SK-N-SH (cell line): ENCODE measurements at regions not wholly inside any gene's neighbourhood (a gene's known extent, or its start where the extent isn't known, plus 50 kb on each side); places are given as distances from the start of the nearest gene placed in this dataset.

Source experiments
- CTCF ChIA-PET: fragments of 300-600, 350-600 bp; formaldehyde crosslinking; extraction: SDS; loops from one replicate; lab custom pipeline; 2021; lab: Yijun Ruan, JAX
- POLR2A ChIA-PET: fragments of 350-600 bp; sonication (Branson Sonifier 250); formaldehyde crosslinking; extraction: SDS; loops from one replicate; lab custom pipeline; 2020; ENCODE audit warnings: antibody characterized with exemption, inconsistent platforms; lab: Yijun Ruan, JAX
- DNase-seq: peaks from one replicate; pipeline ENCODE4 v3.0.0; 2012
- H2AFZ ChIP-seq: fragments of 200-600 bp; sonication (generic); 2 replicates; pipeline ENCODE4 v1.8.1; 2016; ENCODE audit warnings: antibody characterized with exemption, mild to moderate bottlenecking, low read depth
- H3F3A ChIP-seq: fragments of 200-600 bp; sonication (generic); replicated peaks from 2 replicates; pipeline ENCODE3; 2016; ENCODE audit warnings: antibody characterized with exemption, mild to moderate bottlenecking; ENCODE audit not compliant: insufficient read depth
- H3K27ac ChIP-seq, 2 experiments: fragments of 200-500 bp in 1 of 2; fragments of 200-600 bp in 1 of 2; sonication (Bioruptor generic) in 1 of 2; sonication (generic), shearing (Covaris generic) in 1 of 2; 2 replicates each; pipeline versions ENCODE4 v1.5.1 to v1.6.1; 2014 to 2016; ENCODE audit warnings: low read depth in 2 of 2, inconsistent platforms in 1 of 2, low read length in 1 of 2, mild to moderate bottlenecking in 1 of 2, mixed read lengths in 1 of 2
- H3K27me3 ChIP-seq: fragments of 200-600 bp; sonication (generic), shearing (Covaris generic); 2 replicates; pipeline ENCODE4 v1.6.1; 2016; ENCODE audit warnings: mixed run types; ENCODE audit not compliant: insufficient read depth
- H3K36me3 ChIP-seq, 2 experiments: fragments of 200-500 bp in 1 of 2; fragments of 200-600 bp in 1 of 2; sonication (Bioruptor generic) in 1 of 2; sonication (generic) in 1 of 2; replicated peaks in 1 of 2; 2 replicates each; pipeline versions ENCODE3 to v1.5.1; 2014 to 2016; ENCODE audit warnings: low read length in 1 of 2, mild to moderate bottlenecking in 1 of 2; ENCODE audit not compliant: insufficient read depth in 2 of 2, control insufficient read depth in 1 of 2
- H3K4me1 ChIP-seq, 2 experiments: fragments of 200-500 bp in 1 of 2; fragments of 200-600 bp in 1 of 2; sonication (Bioruptor generic) in 1 of 2; sonication (generic), shearing (Covaris generic) in 1 of 2; 2 replicates each; pipeline versions ENCODE4 v1.5.1 to v1.6.1; 2014 to 2016; ENCODE audit warnings: low read depth in 1 of 2, low read length in 1 of 2, mixed run types in 1 of 2; ENCODE audit not compliant: insufficient read depth in 2 of 2, control insufficient read depth in 1 of 2
- H3K4me2 ChIP-seq: fragments of 200-600 bp; sonication (generic), shearing (Covaris generic); 2 replicates; pipeline ENCODE4 v1.6.1; 2017; ENCODE audit warnings: mixed run types
- H3K4me3 ChIP-seq, 2 experiments: fragments of 200-500 bp in 1 of 2; fragments of 200-600 bp in 1 of 2; sonication (Bioruptor generic) in 1 of 2; sonication (generic), shearing (Covaris generic) in 1 of 2; 2 replicates each; pipeline versions ENCODE4 v1.5.1 to v1.8.1; 2014 to 2016; ENCODE audit warnings: low read depth in 2 of 2, inconsistent platforms in 1 of 2, low read length in 1 of 2, mild to moderate bottlenecking in 1 of 2, mixed read lengths in 1 of 2, moderate library complexity in 1 of 2
- H3K79me2 ChIP-seq: fragments of 200-600 bp; sonication (generic); 2 replicates; pipeline ENCODE4 v1.8.1; 2017; ENCODE audit warnings: mild to moderate bottlenecking; ENCODE audit not compliant: insufficient read depth
- H3K9ac ChIP-seq: fragments of 200-600 bp; sonication (generic); 2 replicates; pipeline ENCODE4 v1.6.1; 2017; ENCODE audit warnings: mixed run types
- H3K9me2 ChIP-seq: fragments of 200-600 bp; sonication (generic); 2 replicates; pipeline ENCODE4 v1.6.1; 2017; ENCODE audit warnings: mixed run types
- H3K9me3 ChIP-seq: fragments of 200-600 bp; sonication (generic); 2 replicates; pipeline ENCODE4 v1.6.1; 2017; ENCODE audit warnings: mixed run types, mild to moderate bottlenecking, moderate library complexity
- H4K20me1 ChIP-seq: fragments of 200-600 bp; sonication (generic); 2 replicates; pipeline ENCODE4 v1.6.1; 2017; ENCODE audit warnings: mild to moderate bottlenecking, mixed run types; ENCODE audit not compliant: insufficient read depth
- CHD2 ChIP-seq: fragments of 150-350 bp; IDR thresholded peaks from 2 replicates; pipeline ENCODE4 v1.6.1; 2018; ENCODE audit warnings: low read length; ENCODE audit not compliant: partially characterized antibody
- ELF1 ChIP-seq: IDR thresholded peaks from 2 replicates; pipeline ENCODE4 v1.4.0; 2012
- EZH2phosphoT487 ChIP-seq: fragments of 200-600 bp; sonication (generic); IDR thresholded peaks from 2 replicates; pipeline ENCODE4 v1.6.1; 2017; ENCODE audit warnings: low read depth, mixed run types, mild to moderate bottlenecking, antibody characterized with exemption, moderate library complexity, borderline replicate concordance
- FOSL2 ChIP-seq: IDR thresholded peaks from 2 replicates; pipeline ENCODE4 v1.4.0; 2012; ENCODE audit warnings: low read depth, mild to moderate bottlenecking, moderate library complexity, borderline replicate concordance
- FOXJ3 ChIP-seq: sonication (generic); formaldehyde crosslinking; IDR thresholded peaks from 2 replicates; pipeline ENCODE4 v1.5.1; 2020; ENCODE audit warnings: mild to moderate bottlenecking, missing genetic modification reagents
- FOXM1 ChIP-seq: IDR thresholded peaks from 2 replicates; pipeline ENCODE4 v1.4.0; 2012; ENCODE audit warnings: low read depth, mild to moderate bottlenecking
- GABPA ChIP-seq: IDR thresholded peaks from 2 replicates; pipeline ENCODE4 v1.4.0; 2012; ENCODE audit warnings: low read depth, mild to moderate bottlenecking
- GATA2 ChIP-seq: sonication (generic); formaldehyde crosslinking; IDR thresholded peaks from 2 replicates; pipeline ENCODE4 v1.5.0; 2020; ENCODE audit warnings: mild to moderate bottlenecking, missing genetic modification reagents
- IRF3 ChIP-seq: fragments of 150-350 bp; IDR thresholded peaks from 2 replicates; pipeline ENCODE4 v1.6.1; 2016; ENCODE audit warnings: mild to moderate bottlenecking, low read depth, low read length
- JUND ChIP-seq: IDR thresholded peaks from 2 replicates; pipeline ENCODE4 v1.4.0; 2012
- NRF1 ChIP-seq: IDR thresholded peaks from 2 replicates; pipeline ENCODE4 v1.6.1; 2012; ENCODE audit warnings: low read depth, mild to moderate bottlenecking, low read length
- POLR2AphosphoS5 ChIP-seq: IDR thresholded peaks from 2 replicates; pipeline ENCODE4 v1.6.1; 2012; ENCODE audit warnings: low read depth, low read length
- REST ChIP-seq: IDR thresholded peaks from 2 replicates; pipeline ENCODE4 v1.6.1; 2012; ENCODE audit warnings: mild to moderate bottlenecking, low read depth, low read length, moderate library complexity
- RFX5 ChIP-seq: IDR thresholded peaks from 2 replicates; pipeline ENCODE4 v1.6.1; 2012; ENCODE audit warnings: mild to moderate bottlenecking, improper control_type of control experiment, low read length
- RXRA ChIP-seq: IDR thresholded peaks from 2 replicates; pipeline ENCODE4 v1.4.0; 2012; ENCODE audit warnings: low read depth, mild to moderate bottlenecking, borderline replicate concordance
- TCF12 ChIP-seq: IDR thresholded peaks from 2 replicates; pipeline ENCODE4 v1.4.0; 2012
- USF1 ChIP-seq: IDR thresholded peaks from 2 replicates; pipeline ENCODE4 v1.4.0; 2012; ENCODE audit warnings: low read depth, borderline replicate concordance
- ZBTB33 ChIP-seq: IDR thresholded peaks from 2 replicates; pipeline ENCODE4 v1.4.0; 2012; ENCODE audit warnings: low read depth, borderline replicate concordance
- WGBS: methylation state at CpG from one replicate; pipeline ENCODE4 v1.1.6; 2017; ENCODE audit warnings: low lambda C conversion rate; 5-methylcytosine and 5-hydroxymethylcytosine counted together

GRCh38 chr7:45434167-45434784 lies 139.9 kb upstream of the ADCY1 start (continued):
- TF ChIP-seq FOSL2 (no peak), GATA2 (CRISPR knock-in tag) (no peak), REST (no peak), IRF3 (no peak), FOXJ3 (CRISPR knock-in tag) (no peak), RXRA (no peak), CHD2 (no peak)

- ChIA-PET CTCF (interaction anchor here (2.2 kb wide), 1 partner anchor 11 kb away, joined by 5 read pairs; no protein-coding TSS in a partner anchor), POLR2A (no interaction called here)
- Histone ChIP-seq H3K4me2 (no peak overlapping the region), H3K79me2 (no peaks in the 10 kb centered on the region), H3K27me3 (no peaks in the 10 kb centered on the region), H3K9me2 (no peaks in the 10 kb centered on the region), H3K4me1 (peaks cover 0 to 9% of the 10 kb centered on the region in 2 experiments; a peak in 2 of 4 replicates), H3K36me3 (no peaks in the 10 kb centered on the region), H3K9ac (no peak overlapping the region), H3K4me3 (no peak overlapping the region), H3K27ac (no peak overlapping the region), H4K20me1 (no peaks in the 10 kb centered on the region), H3K9me3 (no peaks in the 10 kb centered on the region), H2AFZ (no peak overlapping the region), H3F3A (no peaks in the 10 kb centered on the region)
- no peak for DNase-seq
- 28% methylated on average over 3 of the region's 3 CpGs for WGBS
- TF ChIP-seq GABPA (no peak), TCF12 (no peak), CHD2 (no peak), RFX5 (no peak), USF1 (no peak), FOXM1 (no peak), POLR2AphosphoS5 (no peak), NRF1 (no peak), EZH2phosphoT487 (no peak), JUND (no peak), RXRA (no peak), REST (no peak), FOXJ3 (CRISPR knock-in tag) (no peak), ZBTB33 (no peak), IRF3 (no peak), ELF1 (no peak)
Observed at GRCh38 chr7:45435131-45435530, 139.0 kb upstream of the ADCY1 start.
